ACC112 (cell line): ENCODE measurements at regions not wholly inside any gene's neighbourhood (a gene's known extent, or its start where the extent isn't known, plus 50 kb on each side); places are given as distances from the start of the nearest gene placed in this dataset.

Experiments
- H2AFZ ChIP-seq: fragments of 200-600 bp; sonication (generic); one replicate; pipeline ENCODE4 v1.6.0; 2017; ENCODE audit warnings: antibody characterized with exemption, low read length; ENCODE audit not compliant: unreplicated experiment
- H3K27ac ChIP-seq: fragments of 200-600 bp; sonication (generic); 2 replicates; pipeline ENCODE4 v1.5.1; 2014; ENCODE audit warnings: low read depth, mild to moderate bottlenecking, antibody characterized with exemption, low read length, moderate library complexity
- H3K27me3 ChIP-seq: fragments of 200-600 bp; sonication (generic); 2 replicates; pipeline ENCODE4 v1.6.1; 2014; ENCODE audit warnings: mild to moderate bottlenecking, antibody characterized with exemption, low read length, moderate library complexity, mixed read lengths; ENCODE audit not compliant: insufficient read depth
- H3K36me3 ChIP-seq: fragments of 200-600 bp; sonication (generic); 2 replicates; pipeline ENCODE4 v1.6.1; 2016; ENCODE audit warnings: mild to moderate bottlenecking, antibody characterized with exemption, low read length, moderate library complexity, mixed read lengths; ENCODE audit not compliant: insufficient read depth
- H3K4me1 ChIP-seq: fragments of 200-600 bp; sonication (generic); one replicate; pipeline ENCODE4 v1.6.1; 2016; ENCODE audit warnings: low read length, mixed read lengths; ENCODE audit not compliant: insufficient read depth, unreplicated experiment, control insufficient read depth
- H3K4me3 ChIP-seq: fragments of 200-600 bp; sonication (generic); 2 replicates; pipeline ENCODE4 v1.5.1; 2014; ENCODE audit warnings: mild to moderate bottlenecking, low read depth, low read length
- H3K79me2 ChIP-seq: fragments of 200-600 bp; sonication (generic); one replicate; pipeline ENCODE4 v1.6.0; 2016; ENCODE audit warnings: low read length; ENCODE audit not compliant: control insufficient read depth, unreplicated experiment, insufficient read depth

GRCh38 chr2:17287183-17287582 lies 231.1 kb downstream of the RAD51AP2 start:
- Histone ChIP-seq H2AFZ (no peak overlapping the region), H3K4me3 (no peak overlapping the region), H3K27ac (no peak overlapping the region), H3K4me1 (no peaks in the 10 kb centered on the region), H3K79me2 (no peaks in the 10 kb centered on the region), H3K27me3 (no peaks in the 10 kb centered on the region), H3K36me3 (no peaks in the 10 kb centered on the region)

- Histone ChIP-seq H3K27me3 (no peaks in the 10 kb centered on the region), H3K4me1 (no peaks in the 10 kb centered on the region), H3K27ac (no peak overlapping the region), H3K4me3 (no peak overlapping the region), H3K79me2 (no peaks in the 10 kb centered on the region), H2AFZ (no peak overlapping the region), H3K36me3 (no peaks in the 10 kb centered on the region)
Measured at GRCh38 chr2:17282826-17283225, 235.4 kb downstream of the RAD51AP2 start.

- Histone ChIP-seq H3K36me3 (no peaks in the 10 kb centered on the region), H3K4me3 (no peak overlapping the region), H3K79me2 (no peaks in the 10 kb centered on the region), H3K27me3 (0 out of 2 replicates have a peak, but pooled peaks cover under 1% of the 10 kb centered on the region), H2AFZ (no peak overlapping the region), H3K4me1 (no peaks in the 10 kb centered on the region), H3K27ac (no peak overlapping the region)
Measured at GRCh38 chr2:17282245-17282644, 236.0 kb downstream of the RAD51AP2 start.

- H2AFZ ChIP-seq: no peak overlapping the region
- no peaks in the 10 kb centered on the region for H3K4me1 ChIP-seq
- no peaks in the 10 kb centered on the region for H3K79me2 ChIP-seq
- no peak overlapping the region for H3K4me3 ChIP-seq
- no peak overlapping the region for H3K27ac ChIP-seq
- H3K36me3 ChIP-seq: no peaks in the 10 kb centered on the region
- H3K27me3 ChIP-seq: peaks cover 4% of the 10 kb centered on the region; the same call in 1 of the 2 replicates
Measured at GRCh38 chr2:17276220-17276619, 242.0 kb downstream of the RAD51AP2 start.

GRCh38 chr2:17272652-17273525 lies 245.4 kb downstream of the RAD51AP2 start:
- no peaks in the 10 kb centered on the region for H3K79me2 ChIP-seq
- no peak overlapping the region for H3K4me3 ChIP-seq
- H3K27me3 ChIP-seq: peaks cover 4% of the 10 kb centered on the region; the same call in 1 of the 2 replicates
- no peaks in the 10 kb centered on the region for H3K4me1 ChIP-seq
- no peak overlapping the region for H3K27ac ChIP-seq
- H3K36me3 ChIP-seq: no peaks in the 10 kb centered on the region
- H2AFZ ChIP-seq: no peak overlapping the region

GRCh38 chr2:17272170-17272569 lies 246.1 kb downstream of the RAD51AP2 start:
- Histone ChIP-seq H3K4me1 (no peaks in the 10 kb centered on the region), H3K36me3 (no peaks in the 10 kb centered on the region), H3K27me3 (peaks cover 4% of the 10 kb centered on the region), H3K79me2 (no peaks in the 10 kb centered on the region), H3K27ac (no peak overlapping the region), H2AFZ (no peak overlapping the region), H3K4me3 (no peak overlapping the region)

- Histone ChIP-seq H3K79me2 (no peaks in the 10 kb centered on the region), H3K36me3 (no peaks in the 10 kb centered on the region), H3K27ac (no peak overlapping the region), H3K4me3 (no peak overlapping the region), H3K27me3 (peaks cover 5% of the 10 kb centered on the region), H3K4me1 (no peaks in the 10 kb centered on the region), H2AFZ (no peak overlapping the region)
Measured at GRCh38 chr2:17271416-17271815, 246.8 kb downstream of the RAD51AP2 start.

GRCh38 chr2:17270894-17271293 lies 247.3 kb downstream of the RAD51AP2 start:
- no peaks in the 10 kb centered on the region for H3K79me2 ChIP-seq
- H3K27ac ChIP-seq: no peak overlapping the region
- no peak overlapping the region for H2AFZ ChIP-seq
- no peaks in the 10 kb centered on the region for H3K36me3 ChIP-seq
- H3K4me3 ChIP-seq: no peak overlapping the region
- H3K4me1 ChIP-seq: no peaks in the 10 kb centered on the region
- peaks cover 5% of the 10 kb centered on the region for H3K27me3 ChIP-seq

GRCh38 chr2:17263570-17263968 lies 254.7 kb downstream of the RAD51AP2 start:
- no peaks in the 10 kb centered on the region for H3K79me2 ChIP-seq
- no peaks in the 10 kb centered on the region for H3K4me1 ChIP-seq
- no peaks in the 10 kb centered on the region for H3K36me3 ChIP-seq
- peaks cover 5% of the 10 kb centered on the region for H3K27me3 ChIP-seq
- no peak overlapping the region for H3K4me3 ChIP-seq
- no peak overlapping the region for H3K27ac ChIP-seq
- H2AFZ ChIP-seq: no peak overlapping the region

GRCh38 chr2:17262854-17263569 lies 255.2 kb downstream of the RAD51AP2 start:
- H3K79me2 ChIP-seq: no peaks in the 10 kb centered on the region
- peaks cover 5% of the 10 kb centered on the region for H3K27me3 ChIP-seq
- no peak overlapping the region for H2AFZ ChIP-seq
- no peak overlapping the region for H3K4me3 ChIP-seq
- no peaks in the 10 kb centered on the region for H3K4me1 ChIP-seq
- H3K36me3 ChIP-seq: no peaks in the 10 kb centered on the region
- H3K27ac ChIP-seq: no peak overlapping the region

- H3K4me3 ChIP-seq: no peak overlapping the region
- no peaks in the 10 kb centered on the region for H3K36me3 ChIP-seq
- no peak overlapping the region for H3K27ac ChIP-seq
- H3K4me1 ChIP-seq: no peaks in the 10 kb centered on the region
- no peak overlapping the region for H2AFZ ChIP-seq
- no peaks in the 10 kb centered on the region for H3K79me2 ChIP-seq
- H3K27me3 ChIP-seq: no peaks in the 10 kb centered on the region
Measured at GRCh38 chr2:17259613-17260012, 258.6 kb downstream of the RAD51AP2 start.
